Activated CD4-positive, alpha-beta memory T cell treated with anti-CD3 and anti-CD28 coated beads for 36 hours (primary cell): ENCODE measurements at regions not wholly inside any gene's neighbourhood (a gene's known extent, or its start where the extent isn't known, plus 50 kb on each side); places are given as distances from the start of the nearest gene placed in this dataset.

Source experiments
- CTCF ChIA-PET: fragments of 350-600 bp; sonication (Branson Sonifier 250); formaldehyde crosslinking; loops from one replicate; lab custom pipeline; 2021; ENCODE audit warnings: antibody characterized with exemption, inconsistent platforms; lab: Charles Lee
- POLR2A ChIA-PET: fragments of 350-600 bp; sonication (Branson Sonifier 250); formaldehyde crosslinking; loops from one replicate; lab custom pipeline; 2021; ENCODE audit warnings: antibody characterized with exemption; lab: Charles Lee
- DNase-seq: peaks from one replicate; pipeline ENCODE4 v3.0.0-alpha.2; 2020
- H3K27ac Mint-ChIP-seq: one replicate; pipeline ENCODE4 v1.8.0; 2021; ENCODE audit warnings: mixed read lengths
- H3K27me3 Mint-ChIP-seq: one replicate; pipeline ENCODE4 v1.8.0; 2021; ENCODE audit warnings: mixed read lengths
- H3K36me3 Mint-ChIP-seq: one replicate; pipeline ENCODE4 v1.8.0; 2021; ENCODE audit warnings: mixed read lengths
- H3K4me1 Mint-ChIP-seq: one replicate; pipeline ENCODE4 v1.8.0; 2021; ENCODE audit warnings: low read depth, mixed read lengths
- H3K4me3 Mint-ChIP-seq: one replicate; pipeline ENCODE4 v1.8.0; 2021; ENCODE audit warnings: mild to moderate bottlenecking, mixed read lengths
- H3K9me3 Mint-ChIP-seq: one replicate; pipeline ENCODE4 v1.8.0; 2021; ENCODE audit warnings: mixed read lengths
- intact Hi-C: fragments of 100-400 bp; cut with micrococcal nuclease; formaldehyde crosslinking; loops from one replicate; pipeline ENCODE4 v1.15.1; 2023

GRCh38 chr4:178102139-178102538 is 659.9 kb upstream of the AGA start:
- Mint-ChIP-seq H3K36me3 (no peaks in the 10 kb centered on the region), H3K4me3 (no peak overlapping the region), H3K27ac (no peak overlapping the region), H3K27me3 (no peaks in the 10 kb centered on the region), H3K9me3 (peaks cover 3% of the 10 kb centered on the region), H3K4me1 (no peaks in the 10 kb centered on the region)
- intact Hi-C loops = no loop called here
- ChIA-PET CTCF (no interaction called here), POLR2A (no interaction called here)
- no peak for DNase-seq

DNA sequence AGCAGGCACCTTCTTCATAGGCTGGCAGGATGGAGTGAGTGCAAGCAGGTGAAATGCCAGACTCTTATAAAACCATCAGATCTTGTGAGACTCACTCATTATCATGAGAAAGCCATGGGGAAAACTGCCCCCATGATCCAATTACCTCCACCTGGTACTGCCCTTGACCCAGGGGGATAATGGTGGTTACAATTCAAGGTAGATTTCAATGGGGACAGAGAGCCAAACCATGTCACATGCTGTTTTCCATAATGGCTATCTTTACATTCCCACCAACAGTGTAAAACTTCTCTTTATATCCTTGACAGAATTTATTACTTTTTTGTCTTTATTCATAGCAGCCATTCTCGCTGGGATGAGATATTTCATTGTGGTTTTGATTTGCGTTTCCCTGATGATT is 663.0 kb upstream of the AGA start:
- Mint-ChIP-seq H3K36me3 (no peaks in the 10 kb centered on the region), H3K27ac (no peak overlapping the region)
- CTCF ChIA-PET = no interaction called here

GRCh38 chr4:178136736-178137345 is 694.6 kb upstream of the AGA start:
- H3K27me3 Mint-ChIP-seq = no peaks in the 10 kb centered on the region
- peaks cover 5% of the 10 kb centered on the region for H3K9me3 Mint-ChIP-seq
- no peaks in the 10 kb centered on the region for H3K36me3 Mint-ChIP-seq
- ChIA-PET CTCF (no interaction called here), POLR2A (no interaction called here)
- intact Hi-C loops = no loop called here
- H3K27ac Mint-ChIP-seq = no peak overlapping the region
- H3K4me1 Mint-ChIP-seq = no peaks in the 10 kb centered on the region
- no peak overlapping the region for H3K4me3 Mint-ChIP-seq
- DNase-seq = no peak

More for the DNA sequence above, 663.0 kb upstream of the AGA start:
- POLR2A ChIA-PET = no interaction called here
- intact Hi-C loops = no loop called here
- Mint-ChIP-seq H3K4me3 (no peak overlapping the region), H3K27me3 (no peaks in the 10 kb centered on the region), H3K9me3 (no peaks in the 10 kb centered on the region), H3K4me1 (no peaks in the 10 kb centered on the region)
- DNase-seq = no peak

DNA sequence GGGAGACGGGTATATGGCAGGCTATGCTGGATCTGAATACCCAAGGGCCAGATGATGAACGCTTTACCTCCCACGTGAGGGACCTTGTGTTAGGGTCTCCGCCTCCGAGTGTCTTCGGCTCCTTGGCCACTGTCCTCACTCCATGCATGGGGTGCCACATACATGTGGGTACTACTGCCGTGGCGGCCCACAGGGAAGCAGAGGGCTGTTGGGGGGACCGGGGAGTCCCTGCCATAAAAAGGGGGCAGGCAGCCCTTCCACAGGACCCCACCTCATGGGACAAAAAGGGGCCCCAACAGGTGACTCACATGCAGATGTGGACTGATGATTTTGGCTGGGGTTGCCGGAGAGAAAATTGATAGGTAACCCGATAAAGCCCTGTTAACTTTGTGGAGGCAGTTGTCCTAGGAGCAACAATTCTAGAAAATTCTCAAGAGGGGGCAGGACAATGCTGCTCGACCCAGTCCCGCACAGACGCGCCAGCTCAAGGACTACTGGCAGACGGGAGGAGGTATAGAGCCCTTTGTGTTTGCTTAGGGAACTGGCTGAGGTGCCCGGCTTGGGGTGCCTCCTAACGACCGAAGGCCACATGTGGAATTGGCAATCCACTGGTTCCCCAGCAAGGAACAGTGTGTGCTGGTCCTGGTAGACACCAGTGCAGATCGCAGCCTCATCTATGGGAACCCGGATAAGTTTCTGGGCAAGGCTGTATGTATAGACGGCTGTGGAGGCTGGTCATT is 695.7 kb upstream of the AGA start:
- H3K27me3 Mint-ChIP-seq = no peaks in the 10 kb centered on the region
- H3K4me3 Mint-ChIP-seq = no peak overlapping the region
- no peaks in the 10 kb centered on the region for H3K36me3 Mint-ChIP-seq
- no peak overlapping the region for H3K27ac Mint-ChIP-seq
- peaks cover 7% of the 10 kb centered on the region for H3K9me3 Mint-ChIP-seq
- intact Hi-C loops = no loop called here
- CTCF ChIA-PET = no interaction called here
- no peaks in the 10 kb centered on the region for H3K4me1 Mint-ChIP-seq
- DNase-seq = no peak
- POLR2A ChIA-PET = no interaction called here

GRCh38 chr4:178138491-178138890 is 696.3 kb upstream of the AGA start:
- Mint-ChIP-seq H3K36me3 (no peaks in the 10 kb centered on the region), H3K4me1 (no peaks in the 10 kb centered on the region), H3K4me3 (no peak overlapping the region), H3K9me3 (peaks cover 7% of the 10 kb centered on the region), H3K27me3 (no peaks in the 10 kb centered on the region), H3K27ac (no peak overlapping the region)
- POLR2A ChIA-PET = no interaction called here
- intact Hi-C loops = no loop called here
- DNase-seq = no peak
- CTCF ChIA-PET = no interaction called here

GRCh38 chr4:178140326-178140915 is 698.2 kb upstream of the AGA start:
- Mint-ChIP-seq H3K4me1 (no peaks in the 10 kb centered on the region), H3K36me3 (no peaks in the 10 kb centered on the region), H3K9me3 (peaks cover 7% of the 10 kb centered on the region), H3K4me3 (no peak overlapping the region), H3K27ac (no peak overlapping the region), H3K27me3 (no peaks in the 10 kb centered on the region)
- ChIA-PET POLR2A (no interaction called here), CTCF (no interaction called here)
- intact Hi-C loops = no loop called here
- no peak for DNase-seq

DNA sequence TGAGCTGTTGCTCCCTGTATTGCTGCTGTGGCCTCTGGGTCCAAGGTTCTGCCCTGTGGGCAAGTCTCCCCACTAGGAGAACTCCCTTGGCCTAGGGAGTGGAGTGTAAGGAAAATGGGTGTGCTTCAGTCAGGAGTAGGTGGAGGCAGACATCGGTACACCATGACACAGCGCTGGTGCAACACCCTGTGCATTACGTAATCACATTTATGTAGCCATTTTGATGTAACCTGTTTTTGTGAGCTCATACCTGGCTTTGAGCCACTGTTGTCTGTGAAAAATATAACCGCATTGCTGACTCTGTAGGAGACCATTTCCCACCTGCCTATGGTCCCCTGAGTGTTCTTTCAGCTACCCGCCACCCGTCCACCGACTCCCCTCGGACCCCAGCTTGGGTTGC is 700.5 kb upstream of the AGA start:
- ChIA-PET CTCF (no interaction called here), POLR2A (no interaction called here)
- intact Hi-C loops = no loop called here
- Mint-ChIP-seq H3K27ac (no peak overlapping the region), H3K4me3 (no peak overlapping the region), H3K9me3 (peaks cover 4% of the 10 kb centered on the region), H3K27me3 (no peaks in the 10 kb centered on the region), H3K4me1 (no peaks in the 10 kb centered on the region), H3K36me3 (no peaks in the 10 kb centered on the region)
- no peak for DNase-seq

DNA sequence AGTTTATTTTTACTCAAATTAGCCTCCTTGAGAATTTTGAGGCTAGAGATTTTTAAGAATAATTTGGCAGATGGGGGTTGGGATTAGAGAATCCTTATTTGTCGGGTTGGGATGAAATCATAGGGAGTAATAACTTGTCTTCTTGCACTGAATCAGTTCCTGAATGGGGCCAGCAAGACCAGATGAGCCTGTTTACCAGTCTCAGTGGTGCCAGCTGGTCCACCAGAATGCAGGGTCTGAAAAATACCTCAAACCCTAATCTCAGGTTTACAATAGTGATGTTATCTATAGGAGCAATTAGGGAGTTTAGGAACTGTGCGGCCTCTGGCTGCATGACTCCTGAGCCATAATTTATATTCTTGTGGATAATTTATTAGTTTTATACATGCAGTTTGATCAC is 705.9 kb upstream of the AGA start:
- Mint-ChIP-seq H3K4me3 (no peak overlapping the region), H3K4me1 (no peaks in the 10 kb centered on the region), H3K36me3 (no peaks in the 10 kb centered on the region), H3K27ac (no peak overlapping the region), H3K9me3 (no peaks in the 10 kb centered on the region), H3K27me3 (no peaks in the 10 kb centered on the region)
- DNase-seq = no peak
- intact Hi-C loops = no loop called here
- CTCF ChIA-PET = no interaction called here
- POLR2A ChIA-PET = no interaction called here

GRCh38 chr4:178165251-178165950 is 723.2 kb upstream of the AGA start:
- no peak overlapping the region for H3K27ac Mint-ChIP-seq
- H3K4me3 Mint-ChIP-seq = no peak overlapping the region
- DNase-seq = no peak
- no peaks in the 10 kb centered on the region for H3K4me1 Mint-ChIP-seq
- H3K9me3 Mint-ChIP-seq = peaks cover 17% of the 10 kb centered on the region
- ChIA-PET POLR2A (no interaction called here), CTCF (no interaction called here)
- no peaks in the 10 kb centered on the region for H3K36me3 Mint-ChIP-seq
- intact Hi-C loops = no loop called here
- no peaks in the 10 kb centered on the region for H3K27me3 Mint-ChIP-seq

GRCh38 chr4:178165951-178166308 is 723.7 kb upstream of the AGA start:
- Mint-ChIP-seq H3K4me1 (no peaks in the 10 kb centered on the region), H3K9me3 (peaks cover 14% of the 10 kb centered on the region), H3K27ac (no peak overlapping the region), H3K36me3 (no peaks in the 10 kb centered on the region), H3K4me3 (no peak overlapping the region), H3K27me3 (no peaks in the 10 kb centered on the region)
- DNase-seq = no peak
- intact Hi-C loops = no loop called here
- POLR2A ChIA-PET = no interaction called here
- CTCF ChIA-PET = no interaction called here

DNA sequence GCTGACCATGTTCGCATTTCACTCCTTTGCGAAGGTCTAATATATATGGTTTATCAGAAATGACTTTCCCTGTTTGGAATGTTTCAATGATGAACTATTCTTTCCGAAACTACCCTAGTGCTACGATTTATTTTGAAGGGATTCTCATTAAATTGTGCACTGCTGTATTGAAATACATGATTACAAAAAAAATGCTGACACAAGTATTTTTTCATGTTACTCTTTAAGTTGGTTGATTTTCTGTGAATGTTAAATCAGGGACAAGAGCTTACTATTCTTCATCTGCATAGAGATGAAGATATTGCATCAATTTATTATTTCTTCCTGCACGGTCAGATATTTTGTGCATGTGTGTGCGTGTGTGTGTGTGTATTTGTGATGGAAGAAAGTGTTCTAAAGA is 731.5 kb upstream of the AGA start:
- DNase-seq = no peak
- ChIA-PET POLR2A (no interaction called here), CTCF (no interaction called here)
- Mint-ChIP-seq H3K27ac (no peak overlapping the region), H3K27me3 (no peaks in the 10 kb centered on the region), H3K36me3 (no peaks in the 10 kb centered on the region), H3K9me3 (peaks cover 3% of the 10 kb centered on the region), H3K4me1 (no peaks in the 10 kb centered on the region), H3K4me3 (no peak overlapping the region)
- intact Hi-C loops = no loop called here

- no peak for DNase-seq
- intact Hi-C loops = no loop called here
- H3K27me3 Mint-ChIP-seq = no peaks in the 10 kb centered on the region
- ChIA-PET POLR2A (no interaction called here), CTCF (no interaction called here)
- H3K4me3 Mint-ChIP-seq = no peak overlapping the region
- H3K4me1 Mint-ChIP-seq = no peaks in the 10 kb centered on the region
- H3K36me3 Mint-ChIP-seq = no peaks in the 10 kb centered on the region
- peaks cover 3% of the 10 kb centered on the region for H3K9me3 Mint-ChIP-seq
- no peak overlapping the region for H3K27ac Mint-ChIP-seq
Observed at GRCh38 chr4:178174756-178175155, 732.5 kb upstream of the AGA start.
